NCI-H2171 (cell line): ENCODE measurements at regions not wholly inside any gene's neighbourhood (a gene's known extent, or its start where the extent isn't known, plus 50 kb on each side); places are given as distances from the start of the nearest gene placed in this dataset.

Experiments
- DNase-seq: peaks from one replicate; lab custom pipeline; 2025; lab: John Stamatoyannopoulos, UW

- no peak for DNase-seq
These were observed 458.5 kb downstream of the GPAM start for GRCh38 chr10:111725050-111725449.

GRCh38 chr10:111732166-111732785, 451.3 kb downstream of the GPAM start:
- no peak for DNase-seq

GRCh38 chr10:111739125-111739873, 444.3 kb downstream of the GPAM start:
- no peak for DNase-seq

DNA sequence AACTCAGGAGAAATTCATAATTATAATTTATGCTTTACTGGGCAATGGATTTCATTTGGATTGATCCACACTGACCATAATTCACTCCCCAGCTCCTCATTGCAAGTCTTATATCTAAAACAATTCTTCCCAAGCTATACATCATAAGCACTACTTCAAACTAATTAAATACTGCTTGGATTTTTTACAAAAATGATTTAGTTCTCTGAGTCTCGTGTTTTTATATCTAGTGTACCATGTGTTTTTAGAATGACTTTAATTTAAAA, 443.8 kb downstream of the GPAM start:
- no peak for DNase-seq

DNA sequence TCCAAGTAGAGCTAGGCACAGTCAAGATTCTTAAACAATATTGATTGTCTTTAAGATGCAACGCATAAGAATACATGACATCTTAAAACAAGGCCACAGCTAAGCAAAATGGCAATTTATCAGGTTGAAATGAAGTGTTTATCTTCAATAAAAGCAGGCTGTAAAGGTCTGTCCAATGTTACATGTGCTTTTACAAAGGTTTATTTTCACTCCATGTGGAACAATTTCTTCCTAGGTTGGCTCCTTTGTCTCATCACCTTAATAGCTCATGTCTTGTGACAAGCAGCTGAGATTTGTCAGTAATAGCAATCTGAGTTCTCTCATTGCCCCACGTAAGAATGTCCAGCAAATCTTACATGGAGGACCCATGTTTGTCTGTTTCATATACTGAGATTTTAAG, 437.6 kb downstream of the GPAM start:
- no peak for DNase-seq

DNA sequence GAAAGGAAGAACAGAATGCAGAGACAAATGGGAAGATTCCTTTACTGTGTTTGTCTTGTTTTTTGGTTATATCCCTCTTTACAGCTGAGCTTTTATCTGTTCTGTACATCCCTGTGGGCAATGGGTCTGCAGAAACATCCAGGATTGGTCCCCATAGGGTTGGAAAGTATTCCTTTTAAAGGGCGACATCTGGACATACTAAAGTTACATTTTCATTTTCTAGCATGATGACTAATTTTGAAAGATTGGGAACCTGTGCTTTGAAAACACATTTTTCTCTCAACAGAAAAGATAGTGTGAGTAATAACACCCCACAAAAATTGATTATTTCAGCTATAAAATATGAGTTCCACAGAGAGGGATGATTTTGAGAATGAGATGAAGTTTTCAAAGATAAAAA, 435.8 kb downstream of the GPAM start:
- DNase-seq, result no peak

DNA sequence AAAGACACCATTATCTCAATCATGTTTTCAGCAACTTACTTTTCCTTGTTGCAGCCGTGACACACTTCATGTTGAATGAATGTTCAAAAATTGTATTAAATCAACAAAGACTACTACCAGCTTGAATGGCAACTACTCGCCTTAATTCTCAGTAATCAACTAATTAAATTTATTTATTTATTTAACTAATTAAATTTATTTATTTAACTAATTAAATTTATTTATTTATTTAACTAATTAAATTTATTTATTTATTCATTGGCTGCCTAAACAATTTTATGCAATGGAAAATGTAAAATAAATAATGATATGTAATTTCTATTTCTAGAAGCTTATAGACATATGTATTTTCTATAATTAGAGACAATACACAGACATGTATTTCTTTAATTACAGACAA, 435.4 kb downstream of the GPAM start:
- DNase-seq, result no peak

DNA sequence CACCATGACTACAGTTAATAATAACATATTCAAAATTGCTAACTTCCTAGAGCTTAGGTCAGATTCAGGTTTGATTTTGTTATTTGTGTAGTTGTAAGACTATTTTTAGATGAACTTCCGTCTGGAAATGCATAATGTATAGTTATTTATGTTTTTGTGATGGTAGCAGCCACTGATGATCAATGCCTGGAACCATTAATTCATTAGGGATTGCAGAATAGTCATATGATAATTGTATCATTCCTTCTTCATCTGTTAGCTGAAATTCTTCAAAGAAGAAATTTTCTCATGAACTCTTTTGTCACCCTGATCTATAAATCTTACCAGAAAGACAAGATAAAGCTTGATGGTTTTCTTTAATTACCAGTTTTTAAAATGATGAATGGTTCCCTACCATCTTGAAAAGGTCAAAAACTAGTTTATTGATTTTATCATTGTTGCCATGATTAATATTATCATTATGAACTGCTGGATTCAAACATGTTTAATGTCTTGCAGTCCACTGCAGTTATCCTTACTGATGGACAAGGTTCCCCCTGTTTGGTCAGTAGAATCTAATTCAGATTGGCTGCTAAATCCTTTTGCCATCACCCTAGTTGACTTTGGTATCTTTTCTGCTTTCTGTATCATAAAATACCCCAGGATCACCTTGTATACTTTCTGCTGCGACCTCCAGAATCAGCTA, 433.3 kb downstream of the GPAM start:
- DNase-seq, result no peak

DNA sequence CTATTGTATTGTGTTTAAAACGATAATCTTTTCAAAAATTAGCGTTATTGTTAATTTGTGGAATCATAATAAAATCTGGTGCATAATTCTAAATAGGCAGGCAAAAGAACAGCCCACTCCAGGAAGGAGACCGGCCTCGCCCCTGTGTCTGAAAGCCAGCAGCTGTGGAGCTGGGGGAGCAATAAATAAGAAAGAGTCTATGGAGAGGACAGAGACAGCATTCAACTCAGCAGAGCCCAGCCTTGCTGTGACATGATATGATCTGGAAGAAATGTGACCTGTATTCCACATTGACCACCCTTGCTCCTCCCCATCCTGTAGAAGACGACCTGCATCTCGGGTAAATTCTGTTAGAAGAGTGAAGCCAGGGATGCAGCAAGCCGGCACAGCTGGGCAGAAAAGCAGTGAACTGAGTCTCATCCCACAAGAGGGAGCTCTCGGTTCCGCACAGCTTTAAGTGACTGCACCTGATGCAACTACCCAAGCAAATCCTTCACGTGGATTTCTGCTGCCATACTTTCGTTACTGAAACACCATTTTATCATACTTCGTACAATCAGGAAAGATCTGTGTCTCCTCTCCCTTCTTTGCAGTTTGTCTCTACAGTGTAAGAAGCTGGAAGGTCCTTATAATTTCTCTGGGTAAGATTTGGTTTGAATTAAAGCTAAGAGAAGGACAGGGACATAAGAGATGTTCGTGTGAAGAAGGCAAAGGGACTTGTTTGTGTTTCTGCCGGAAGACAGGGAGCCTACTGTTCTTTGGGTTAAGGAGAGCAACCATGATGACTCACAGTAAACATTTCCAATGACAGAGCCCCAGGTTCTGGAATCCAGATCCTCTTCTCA, 427.1 kb downstream of the GPAM start:
- DNase-seq, result no peak

- DNase-seq, result no peak
These were observed 425.0 kb downstream of the GPAM start for GRCh38 chr10:111758593-111758992.

- DNase-seq, result no peak
These were observed 421.5 kb downstream of the GPAM start for GRCh38 chr10:111762114-111762513.

DNA sequence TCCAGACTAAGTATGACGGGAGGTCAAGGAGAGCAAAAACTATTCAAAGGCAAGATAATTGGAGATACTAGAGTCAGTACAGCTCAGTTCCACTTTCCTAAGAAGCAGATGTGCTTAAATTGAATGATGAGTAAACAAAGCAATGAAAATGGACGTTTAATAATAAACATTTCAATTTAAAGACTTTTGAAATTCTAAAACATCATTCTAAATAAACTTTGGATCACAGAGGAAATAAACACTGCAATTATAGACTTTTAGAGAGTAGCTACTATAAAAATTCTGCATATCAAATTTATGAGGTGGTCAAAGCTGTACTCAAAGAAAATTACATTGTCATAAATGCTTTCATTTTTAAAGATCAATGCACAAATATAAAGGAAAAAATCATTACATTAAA, 418.3 kb downstream of the GPAM start:
- DNase-seq, result no peak

GRCh38 chr10:111766464-111766863, 417.1 kb downstream of the GPAM start:
- no peak for DNase-seq

GRCh38 chr10:111767661-111768060, 415.9 kb downstream of the GPAM start:
- DNase-seq, result no peak

GRCh38 chr10:111773950-111774349, 409.6 kb downstream of the GPAM start:
- no peak for DNase-seq

DNA sequence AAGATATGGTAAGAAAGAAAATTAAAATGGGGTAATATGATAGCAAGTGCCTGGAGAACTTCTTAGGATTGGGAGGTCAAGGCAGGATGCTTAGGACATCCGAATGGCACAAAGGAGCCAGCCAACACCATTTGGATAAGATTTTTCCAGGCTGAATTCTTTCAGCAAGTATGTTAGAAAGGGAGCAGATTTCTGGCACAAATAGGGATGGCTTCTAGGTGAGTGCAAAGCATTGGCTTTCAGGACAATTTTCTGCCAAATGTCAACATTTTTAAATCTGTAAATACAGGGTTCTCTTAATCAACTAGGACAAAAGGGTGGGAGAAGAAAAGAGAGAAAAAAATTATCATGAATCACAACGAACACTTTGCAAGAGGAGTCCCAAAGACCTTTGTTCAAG, 409.1 kb downstream of the GPAM start:
- DNase-seq, result no peak

DNA sequence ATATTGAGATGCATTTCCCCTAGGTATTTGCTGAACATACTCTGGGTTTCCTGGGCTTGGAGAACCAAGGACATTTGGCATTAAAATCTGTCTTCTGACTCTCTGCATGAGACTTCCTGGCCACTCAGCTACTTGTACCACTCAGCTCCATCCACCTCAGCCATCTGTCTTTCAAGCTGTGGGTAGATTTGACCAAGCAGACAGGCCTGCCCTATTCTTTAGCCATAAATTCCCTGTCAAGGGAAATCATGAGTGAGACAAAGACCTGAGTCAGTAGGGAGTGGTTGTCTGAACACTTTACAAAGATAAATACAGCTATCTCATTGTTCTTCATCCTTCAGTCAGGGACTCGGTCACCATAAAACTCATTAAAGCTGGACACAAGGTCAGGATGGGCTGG, 399.1 kb downstream of the GPAM start:
- DNase-seq, result no peak

DNA sequence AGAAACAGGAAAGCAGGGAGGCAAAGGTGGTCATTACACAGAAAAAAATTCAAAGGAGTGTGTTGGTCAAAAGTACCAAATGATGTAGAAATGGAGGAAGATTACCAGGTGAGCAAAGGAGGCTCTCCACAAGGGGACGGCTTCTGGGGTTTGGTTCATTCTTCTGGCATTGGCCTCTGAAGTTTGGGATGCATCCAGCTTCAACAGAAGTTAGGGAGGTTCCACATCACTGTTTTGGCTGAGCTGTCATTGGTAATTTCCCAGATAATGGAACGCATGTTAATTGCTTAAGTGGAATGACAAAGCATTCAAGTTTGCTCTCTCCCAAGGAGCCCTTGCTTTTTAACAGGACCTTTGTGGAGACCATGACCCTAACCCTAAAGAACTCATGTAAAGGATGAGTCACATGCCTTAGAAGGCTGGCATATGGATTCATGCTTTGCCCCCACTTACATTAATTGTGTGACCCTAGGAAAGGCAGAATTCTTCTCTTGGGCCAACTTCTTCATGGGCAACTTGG, 398.6 kb downstream of the GPAM start:
- no peak for DNase-seq

GRCh38 chr10:111785921-111786320, 397.6 kb downstream of the GPAM start:
- DNase-seq, result no peak

- DNase-seq, result no peak
These were observed 393.7 kb downstream of the GPAM start for GRCh38 chr10:111789821-111790220.

GRCh38 chr10:111801841-111802240, 381.7 kb downstream of the GPAM start:
- DNase-seq, result no peak

DNA sequence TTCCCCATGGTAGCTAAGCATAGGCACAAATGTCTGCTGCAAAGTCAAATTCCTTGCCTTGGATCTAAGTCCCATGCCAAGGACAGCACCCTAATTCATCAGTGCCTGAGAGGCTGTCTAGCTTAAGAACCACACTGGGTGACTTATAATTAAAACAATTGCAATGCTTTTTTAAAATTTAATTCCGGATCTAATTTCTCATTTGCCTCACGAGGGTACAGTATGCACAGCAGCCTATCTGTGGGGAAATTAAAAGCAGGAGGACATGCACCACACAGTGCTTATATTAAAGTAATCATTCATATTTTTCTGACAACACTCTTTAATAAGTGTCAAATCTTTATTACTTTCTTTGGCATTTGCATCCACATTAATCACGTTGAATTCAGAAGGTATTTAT, 378.8 kb downstream of the GPAM start:
- no peak for DNase-seq

DNA sequence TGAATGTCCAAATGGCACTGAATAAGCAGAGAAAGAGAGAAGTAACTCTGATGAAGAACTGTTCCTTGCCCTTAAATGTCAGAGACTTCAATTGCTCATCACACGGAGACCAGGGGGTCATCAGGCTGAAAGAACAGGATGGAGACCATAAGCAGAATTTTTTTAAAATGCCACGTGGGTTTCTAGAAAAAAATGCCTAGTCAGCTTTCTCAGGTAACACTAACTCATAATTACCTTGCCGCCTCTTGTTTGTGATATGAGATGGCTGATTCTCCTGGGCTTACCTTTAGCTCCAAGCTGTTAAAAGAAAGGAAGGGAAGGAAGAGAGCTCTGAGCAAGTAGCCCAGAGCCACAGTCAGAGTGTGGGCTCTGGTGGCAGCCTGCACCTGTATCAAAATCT, 372.0 kb downstream of the GPAM start:
- DNase-seq, result no peak
